HFFc6 (cell line): ENCODE measurements at regions not wholly inside any gene's neighbourhood (a gene's known extent, or its start where the extent isn't known, plus 50 kb on each side); places are given as distances from the start of the nearest gene placed in this dataset.

Source experiments
- DNase-seq: peaks from one replicate; pipeline ENCODE4 v3.0.0-alpha.2; 2018
- H3K27ac Mint-ChIP-seq: 2 replicates; pipeline ENCODE4 v1.8.0; 2020; ENCODE audit warnings: mild to moderate bottlenecking, mixed read lengths
- H3K27me3 Mint-ChIP-seq: 2 replicates; pipeline ENCODE4 v1.8.0; 2021; ENCODE audit warnings: mild to moderate bottlenecking, moderate library complexity, mixed read lengths; ENCODE audit not compliant: insufficient read depth
- H3K36me3 Mint-ChIP-seq: 2 replicates; pipeline ENCODE4 v1.8.0; 2021; ENCODE audit warnings: low read depth, mixed read lengths
- H3K4me1 Mint-ChIP-seq: 2 replicates; pipeline ENCODE4 v1.8.0; 2020; ENCODE audit warnings: low read depth, mixed read lengths
- H3K4me3 Mint-ChIP-seq: 2 replicates; pipeline ENCODE4 v1.8.0; 2020; ENCODE audit warnings: mild to moderate bottlenecking, moderate library complexity, mixed read lengths
- H3K9me3 Mint-ChIP-seq: 2 replicates; pipeline ENCODE4 v1.8.0; 2020; ENCODE audit warnings: mild to moderate bottlenecking, mixed read lengths
- TF ChIP-seq, protein P1 (sequence below): fragments of 200-600 bp; sonication (generic); IDR thresholded peaks from 2 replicates; pipeline ENCODE4 v1.5.0; 2021; ENCODE audit warnings: antibody characterized with exemption, mild to moderate bottlenecking

DNA sequence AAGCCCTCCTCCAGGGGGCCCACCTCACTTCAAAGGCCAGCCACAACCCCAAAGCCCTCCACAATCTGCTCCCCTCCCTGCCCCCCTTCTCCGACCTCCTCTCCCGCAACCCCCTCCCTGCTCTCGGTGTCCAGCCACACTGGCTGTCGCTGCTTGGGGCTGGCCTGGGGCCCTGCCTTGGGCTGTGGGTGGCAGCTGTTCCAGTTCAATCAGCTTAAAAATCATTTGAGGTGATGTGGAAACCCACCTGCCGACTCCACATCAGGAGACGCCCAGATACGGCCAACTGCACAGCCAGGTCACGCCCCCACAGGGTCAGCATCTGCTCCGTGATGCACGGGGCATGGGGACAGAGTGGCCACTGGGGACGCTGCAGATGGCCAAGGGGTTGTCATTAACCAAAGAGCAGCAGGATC, 107.0 kb upstream of the MVB12B start:
- no peak overlapping the region for H3K27ac Mint-ChIP-seq
- 0 out of 2 replicates have a peak, but pooled peaks cover 4% of the 10 kb centered on the region for H3K36me3 Mint-ChIP-seq
- H3K9me3 Mint-ChIP-seq = peaks cover 11% of the 10 kb centered on the region; the same call in 1 of the 2 replicates
- TF ChIP-seq, protein P1, sequence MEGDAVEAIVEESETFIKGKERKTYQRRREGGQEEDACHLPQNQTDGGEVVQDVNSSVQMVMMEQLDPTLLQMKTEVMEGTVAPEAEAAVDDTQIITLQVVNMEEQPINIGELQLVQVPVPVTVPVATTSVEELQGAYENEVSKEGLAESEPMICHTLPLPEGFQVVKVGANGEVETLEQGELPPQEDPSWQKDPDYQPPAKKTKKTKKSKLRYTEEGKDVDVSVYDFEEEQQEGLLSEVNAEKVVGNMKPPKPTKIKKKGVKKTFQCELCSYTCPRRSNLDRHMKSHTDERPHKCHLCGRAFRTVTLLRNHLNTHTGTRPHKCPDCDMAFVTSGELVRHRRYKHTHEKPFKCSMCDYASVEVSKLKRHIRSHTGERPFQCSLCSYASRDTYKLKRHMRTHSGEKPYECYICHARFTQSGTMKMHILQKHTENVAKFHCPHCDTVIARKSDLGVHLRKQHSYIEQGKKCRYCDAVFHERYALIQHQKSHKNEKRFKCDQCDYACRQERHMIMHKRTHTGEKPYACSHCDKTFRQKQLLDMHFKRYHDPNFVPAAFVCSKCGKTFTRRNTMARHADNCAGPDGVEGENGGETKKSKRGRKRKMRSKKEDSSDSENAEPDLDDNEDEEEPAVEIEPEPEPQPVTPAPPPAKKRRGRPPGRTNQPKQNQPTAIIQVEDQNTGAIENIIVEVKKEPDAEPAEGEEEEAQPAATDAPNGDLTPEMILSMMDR = no peak; the same call in 1 of the 2 replicates
- DNase-seq = no peak
- H3K4me3 Mint-ChIP-seq = no peak overlapping the region
- H3K4me1 Mint-ChIP-seq = no peaks in the 10 kb centered on the region
- peaks cover 41% of the 10 kb centered on the region for H3K27me3 Mint-ChIP-seq

DNA sequence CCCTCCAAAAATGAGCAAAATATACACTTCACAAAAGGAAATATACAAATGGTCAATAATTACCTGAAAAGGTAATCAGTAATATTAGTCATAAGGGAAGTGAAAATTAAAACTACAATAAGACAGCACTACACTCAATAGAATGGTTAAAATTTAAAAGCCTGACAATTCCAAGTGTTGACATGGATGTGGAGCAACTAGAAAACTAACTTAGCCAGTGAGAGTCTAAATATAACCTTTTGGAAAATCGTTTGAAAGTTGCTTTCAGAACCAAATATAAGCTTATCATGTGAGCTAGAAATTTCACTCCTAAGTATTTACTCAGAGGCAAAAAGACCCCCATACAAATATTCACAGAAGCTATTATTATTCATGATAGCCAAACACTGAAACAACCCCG, 105.1 kb upstream of the MVB12B start:
- H3K4me1 Mint-ChIP-seq = no peaks in the 10 kb centered on the region
- peaks cover 11% of the 10 kb centered on the region; the same call in 1 of the 2 replicates for H3K9me3 Mint-ChIP-seq
- H3K4me3 Mint-ChIP-seq = no peak overlapping the region
- TF ChIP-seq, protein P1 = no peak
- no peak for DNase-seq
- peaks cover 50% of the 10 kb centered on the region for H3K27me3 Mint-ChIP-seq
- H3K27ac Mint-ChIP-seq = no peak overlapping the region
- 0 out of 2 replicates have a peak, but pooled peaks cover 4% of the 10 kb centered on the region for H3K36me3 Mint-ChIP-seq

DNA sequence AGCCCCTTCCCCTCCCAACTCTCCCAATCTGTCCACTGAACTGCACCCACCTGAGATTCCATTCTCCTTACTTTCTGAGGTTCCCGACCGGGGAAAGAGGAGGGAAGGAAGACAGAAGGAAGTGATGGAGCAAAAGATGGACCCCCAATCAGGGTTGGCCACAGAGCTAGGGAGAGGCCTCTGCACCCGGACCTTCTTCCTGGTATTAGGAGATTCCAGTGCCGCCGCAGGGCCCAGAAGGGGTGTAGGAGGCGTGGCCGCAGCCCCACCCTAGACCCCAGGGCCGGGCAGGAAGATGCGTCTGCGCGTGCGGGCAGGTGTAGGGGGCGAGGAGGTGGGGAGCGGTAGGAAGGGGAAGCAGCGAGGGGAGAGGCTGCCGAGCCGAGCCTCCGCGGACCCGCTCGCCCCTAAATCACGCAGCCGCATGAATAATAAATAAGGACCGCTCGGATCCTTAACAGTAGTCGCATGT, 104.2 kb upstream of the MVB12B start:
- 0 out of 2 replicates have a peak, but pooled peaks cover 4% of the 10 kb centered on the region for H3K36me3 Mint-ChIP-seq
- no peak overlapping the region for H3K27ac Mint-ChIP-seq
- TF ChIP-seq, protein P1 = no peak
- no peak for DNase-seq
- H3K9me3 Mint-ChIP-seq = peaks cover 11% of the 10 kb centered on the region; the same call in 1 of the 2 replicates
- no peaks in the 10 kb centered on the region for H3K4me1 Mint-ChIP-seq
- peaks cover 53% of the 10 kb centered on the region for H3K27me3 Mint-ChIP-seq
- H3K4me3 Mint-ChIP-seq = no peak overlapping the region

DNA sequence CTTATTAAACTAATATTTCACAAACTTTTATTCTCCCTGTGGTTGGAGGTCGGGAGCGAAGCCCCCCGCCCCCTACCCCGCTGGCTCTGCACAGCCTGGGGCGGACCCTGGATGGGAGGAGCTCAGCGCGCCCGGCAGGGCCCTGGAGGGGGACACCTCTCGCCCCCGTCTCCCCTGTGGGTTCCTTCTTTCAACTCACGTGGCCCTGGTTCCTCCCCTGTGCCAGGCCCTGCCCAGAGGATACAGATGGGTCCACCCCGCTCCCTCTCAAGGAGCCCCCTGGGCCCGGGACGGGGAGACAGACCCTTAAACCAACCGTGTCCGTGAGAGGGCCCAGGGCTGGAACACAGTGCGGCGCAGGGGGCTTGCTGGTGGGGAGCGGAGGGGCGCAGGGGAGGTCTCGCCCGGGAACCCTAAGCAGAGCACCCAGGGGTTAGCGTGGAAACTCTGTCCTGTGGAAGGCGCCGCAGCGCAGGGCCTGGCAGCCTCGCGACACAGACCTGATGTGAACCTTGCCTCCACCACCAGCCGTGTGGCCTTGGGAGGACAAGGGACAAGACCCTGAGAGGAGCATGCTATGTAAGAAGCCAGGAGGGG, 103.7 kb upstream of the MVB12B start:
- TF ChIP-seq, protein P1 = no peak
- no peak overlapping the region for H3K27ac Mint-ChIP-seq

DNA sequence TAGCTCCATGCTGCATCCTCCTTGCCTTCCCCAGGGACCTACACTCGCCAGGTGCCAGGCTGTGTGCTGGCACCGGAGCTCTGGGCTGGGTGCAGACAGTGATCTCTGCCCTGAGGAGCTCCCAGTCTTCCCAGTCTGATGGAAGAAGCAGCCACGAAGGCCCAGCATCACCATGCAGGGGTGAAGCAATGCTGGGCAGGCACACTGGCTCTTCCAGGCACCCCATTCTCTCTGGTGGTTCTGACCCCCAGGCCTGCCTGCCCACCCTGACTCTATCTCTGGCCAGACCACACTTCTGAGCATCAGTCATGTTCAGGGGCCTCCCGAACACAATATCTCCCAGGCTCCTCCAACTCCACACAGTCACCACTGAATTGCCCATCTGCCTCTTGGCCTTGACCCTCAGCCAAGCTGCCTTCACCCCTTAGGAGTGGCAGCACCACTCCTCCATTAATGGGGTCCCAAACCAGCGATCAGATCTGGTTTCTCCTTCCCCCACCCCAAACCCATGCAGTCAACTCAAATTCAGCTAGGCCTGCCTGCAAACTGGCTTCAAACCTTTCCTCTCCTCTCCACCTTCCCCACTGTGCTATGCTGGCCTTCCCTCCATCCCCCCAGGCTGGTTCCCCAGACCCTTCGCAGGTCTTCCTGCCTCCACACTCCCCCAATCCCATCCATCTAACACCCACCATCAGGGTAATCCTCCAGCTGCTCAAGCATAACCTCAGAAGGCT, 102.7 kb upstream of the MVB12B start:
- DNase-seq = no peak
- Mint-ChIP-seq H3K9me3 (peaks cover 11% of the 10 kb centered on the region; the same call in 1 of the 2 replicates), H3K4me1 (no peaks in the 10 kb centered on the region), H3K27me3 (peaks cover 46% of the 10 kb centered on the region), H3K27ac (no peak overlapping the region), H3K36me3 (0 out of 2 replicates have a peak, but pooled peaks cover 4% of the 10 kb centered on the region), H3K4me3 (no peak overlapping the region)
- TF ChIP-seq, protein P1 = no peak

More for the DNA sequence above, 103.7 kb upstream of the MVB12B start:
- H3K36me3 Mint-ChIP-seq = 0 out of 2 replicates have a peak, but pooled peaks cover 4% of the 10 kb centered on the region
- no peak overlapping the region for H3K4me3 Mint-ChIP-seq
- peaks cover 11% of the 10 kb centered on the region; the same call in 1 of the 2 replicates for H3K9me3 Mint-ChIP-seq
- H3K4me1 Mint-ChIP-seq = no peaks in the 10 kb centered on the region
- peaks cover 50% of the 10 kb centered on the region for H3K27me3 Mint-ChIP-seq
- DNase-seq = no peak
